Ecto neural progenitor cell (in vitro differentiated cells): ENCODE measurements at regions not wholly inside any gene's neighbourhood (a gene's known extent, or its start where the extent isn't known, plus 50 kb on each side); places are given as distances from the start of the nearest gene placed in this dataset.
A peak's percentile ranks its signal among the peaks of the same experiment; 100 is the strongest.

Experiments used
- DNase-seq: peaks from one replicate; pipeline ENCODE4 v3.0.0-alpha.2; 2018; ENCODE audit warnings: low spot score

- DNase-seq: no peak
These were observed 403.2 kb upstream of the SGCD start for GRCh38 chr5:155923784-155924183.

GRCh38 chr5:155926031-155926430 is 400.9 kb upstream of the SGCD start:
- DNase-seq: no peak

DNA sequence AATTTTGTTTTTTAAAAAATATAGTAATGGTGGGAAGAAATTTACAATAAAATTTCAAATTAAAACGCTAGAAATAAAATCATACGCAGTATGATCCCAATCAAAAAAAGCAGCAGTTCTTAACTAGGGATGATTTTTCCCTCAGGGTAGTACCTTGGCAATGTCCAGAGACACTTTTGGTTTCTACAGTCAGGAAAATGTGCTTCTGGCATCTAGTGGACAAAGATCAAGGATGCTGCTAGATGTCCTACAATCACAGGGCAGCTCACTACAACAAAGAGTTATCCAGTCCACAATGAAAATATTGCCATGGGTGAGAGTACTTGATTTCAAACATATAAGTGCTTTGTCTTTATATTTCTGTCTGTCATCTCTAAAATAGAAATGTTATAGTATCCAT is 400.2 kb upstream of the SGCD start:
- DNase-seq: no peak

DNA sequence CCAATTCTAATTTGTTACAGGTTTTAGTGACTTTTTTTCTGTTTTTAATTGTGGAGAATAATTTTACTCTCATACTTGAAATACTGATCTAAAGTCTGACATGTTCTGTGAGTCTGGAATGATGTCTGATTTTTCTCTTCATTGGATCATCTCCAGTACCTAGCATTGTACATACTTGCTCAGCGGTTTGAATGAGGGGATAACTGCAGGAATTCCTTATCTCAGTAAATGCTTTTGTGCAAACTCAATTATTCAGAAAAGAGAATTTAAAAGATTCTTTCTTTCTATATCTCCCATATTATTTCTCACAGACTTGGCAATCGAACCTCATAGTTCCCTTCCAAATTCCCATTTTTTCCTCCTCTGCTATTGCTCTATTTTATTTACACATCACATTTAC is 397.9 kb upstream of the SGCD start:
- no peak for DNase-seq

DNA sequence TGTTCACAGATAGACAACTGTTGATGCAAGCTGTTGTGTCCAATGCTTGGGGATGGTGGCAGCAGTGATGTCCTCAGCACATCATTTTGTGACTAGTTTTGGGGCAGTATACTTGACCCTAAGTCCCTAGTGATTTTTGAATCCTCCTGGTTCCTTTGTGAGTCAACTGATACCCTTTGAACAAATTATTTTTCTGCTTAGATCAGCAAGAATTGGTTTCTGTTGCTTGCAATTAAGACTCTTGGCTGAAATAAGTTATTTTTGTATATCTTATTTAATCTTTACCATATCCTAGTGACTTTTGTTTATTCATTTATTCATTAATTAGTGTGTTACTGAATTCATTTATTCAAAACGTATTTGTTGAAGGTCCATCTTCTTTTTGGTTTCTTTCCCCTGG is 392.0 kb upstream of the SGCD start:
- DNase-seq: no peak

- no peak for DNase-seq
These were observed 391.2 kb upstream of the SGCD start for GRCh38 chr5:155935723-155936122.

DNA sequence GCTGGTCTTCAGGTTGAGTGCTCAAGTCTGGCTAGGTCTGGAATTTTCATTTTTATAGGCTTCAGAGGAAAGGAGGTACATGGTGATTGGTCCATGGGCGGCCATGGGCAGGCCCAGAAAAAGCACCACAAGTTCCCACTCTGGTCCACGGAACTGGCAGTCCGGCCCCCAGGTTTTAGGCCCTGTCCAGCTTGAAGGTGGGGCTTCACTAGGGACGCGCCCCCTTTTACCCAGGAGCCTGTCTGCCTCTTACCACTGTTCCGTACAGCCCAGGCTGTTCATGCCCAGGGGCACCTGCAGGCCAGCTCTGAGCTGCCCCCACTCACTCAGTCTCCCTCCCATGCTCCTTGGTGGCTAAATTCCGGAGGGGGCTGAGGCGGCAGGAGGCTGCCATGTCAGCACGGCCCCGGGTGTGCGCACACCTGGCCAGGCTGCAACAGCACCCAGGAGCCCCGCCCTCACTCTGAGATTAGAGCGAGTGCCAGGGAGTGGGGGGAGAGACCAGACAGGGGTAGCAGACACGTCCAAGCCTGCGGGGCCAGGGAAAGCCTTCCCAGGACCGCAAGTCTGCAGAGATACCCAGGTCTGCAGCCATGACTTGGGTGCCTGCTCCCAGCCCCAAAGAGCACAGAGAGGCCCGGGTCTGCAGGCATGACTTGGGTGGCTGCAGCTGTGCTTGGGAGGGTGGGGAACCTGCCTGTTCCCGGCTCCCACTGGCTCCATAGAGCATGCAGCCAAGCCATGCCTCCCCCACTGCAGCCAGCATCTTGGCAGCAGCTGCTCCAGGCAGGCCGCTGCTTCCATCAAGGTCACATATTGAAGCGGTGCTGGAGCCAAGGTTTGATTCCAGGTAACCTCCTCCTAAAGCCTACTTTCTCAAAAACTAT is 390.2 kb upstream of the SGCD start:
- DNase-seq: no peak

- DNase-seq: no peak
These were observed 388.9 kb upstream of the SGCD start for GRCh38 chr5:155938051-155938450.

DNA sequence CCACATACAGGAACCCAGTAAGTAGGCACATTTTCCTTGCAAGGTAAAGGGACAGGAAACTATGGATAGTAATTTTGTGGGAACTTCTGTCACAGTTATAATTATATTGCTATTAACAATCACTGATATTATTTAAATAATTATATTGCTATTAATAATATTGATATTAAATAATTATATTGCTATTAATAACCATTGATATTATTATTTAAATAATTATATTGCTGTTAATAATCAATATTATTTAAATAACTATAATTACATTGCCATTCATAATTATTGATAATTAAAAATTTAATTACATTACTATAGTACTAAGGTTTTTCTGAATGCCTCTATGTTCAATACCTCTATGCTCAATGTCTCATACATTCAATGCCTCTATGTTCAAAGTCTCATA is 385.6 kb upstream of the SGCD start:
- DNase-seq: no peak

DNA sequence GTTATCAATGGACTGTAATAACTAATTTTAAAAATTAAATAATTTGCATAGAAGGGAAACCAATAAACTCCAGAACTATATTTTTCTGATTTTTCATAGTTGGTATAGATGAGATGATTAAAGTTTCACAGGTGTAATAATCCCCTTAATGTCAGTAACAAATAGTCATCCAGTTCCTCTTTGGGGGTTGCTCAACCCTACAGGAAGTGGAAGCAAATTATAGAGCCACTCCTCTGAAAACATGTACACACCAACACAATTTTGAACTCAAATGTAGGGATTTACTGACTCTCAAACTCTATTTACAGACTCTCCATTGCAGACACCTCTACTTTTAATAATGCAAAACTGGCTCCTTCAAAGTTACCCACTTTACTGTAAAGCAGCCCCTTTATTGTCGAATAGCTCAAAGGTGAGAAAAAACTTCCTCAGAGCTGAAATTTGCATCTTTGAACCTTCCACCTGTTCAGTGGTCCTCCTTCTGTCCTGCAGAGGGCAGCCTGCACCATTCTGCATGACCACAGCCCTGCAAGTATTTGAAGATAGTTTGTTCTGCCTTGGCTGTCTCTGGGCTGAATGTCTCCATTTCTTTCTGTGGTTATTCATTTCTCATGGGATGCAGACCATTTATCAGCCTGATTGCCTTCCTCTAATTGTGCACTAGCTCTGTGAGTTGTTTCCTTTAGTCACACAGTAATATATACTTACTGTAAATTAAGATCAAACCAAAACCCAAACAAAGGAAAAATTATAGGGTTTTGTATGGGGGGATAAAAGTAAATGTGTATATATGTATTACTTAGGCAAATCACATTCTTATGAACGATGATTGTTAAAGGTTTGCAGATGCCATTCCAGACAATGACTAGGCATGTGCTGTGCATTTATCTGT is 383.2 kb upstream of the SGCD start:
- DNase-seq: peak; percentile 55

GRCh38 chr5:155947394-155948062 is 379.4 kb upstream of the SGCD start:
- no peak for DNase-seq

GRCh38 chr5:155948576-155948975 is 378.4 kb upstream of the SGCD start:
- no peak for DNase-seq

DNA sequence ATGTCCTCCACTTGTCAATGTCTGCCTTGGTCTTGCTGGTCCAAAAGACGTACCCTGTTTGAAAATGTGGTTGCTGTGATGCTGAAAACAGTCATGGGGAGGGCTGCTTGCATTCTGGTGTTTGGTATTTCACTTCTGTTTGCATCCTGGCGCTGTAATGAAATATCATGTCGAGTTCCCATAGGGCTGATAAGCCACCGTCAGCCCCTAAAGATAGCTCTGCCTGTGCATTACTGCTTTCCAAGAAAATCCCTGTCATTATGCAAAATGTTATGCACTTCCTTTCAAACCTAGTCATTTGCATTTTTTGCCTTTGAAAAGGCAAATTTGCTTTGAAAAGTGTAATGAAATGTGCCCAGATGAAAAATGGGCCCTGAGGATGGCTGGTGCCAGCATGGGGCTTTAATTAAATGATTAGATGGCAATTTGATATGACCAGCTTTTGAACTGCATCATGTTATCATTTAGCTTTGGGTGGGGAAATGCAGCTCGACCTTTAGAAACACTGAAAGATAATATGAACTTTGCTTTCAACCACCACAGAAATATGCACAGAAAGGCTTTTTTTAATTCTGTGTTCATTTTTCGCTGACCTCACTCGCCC is 374.4 kb upstream of the SGCD start:
- DNase-seq: no peak

DNA sequence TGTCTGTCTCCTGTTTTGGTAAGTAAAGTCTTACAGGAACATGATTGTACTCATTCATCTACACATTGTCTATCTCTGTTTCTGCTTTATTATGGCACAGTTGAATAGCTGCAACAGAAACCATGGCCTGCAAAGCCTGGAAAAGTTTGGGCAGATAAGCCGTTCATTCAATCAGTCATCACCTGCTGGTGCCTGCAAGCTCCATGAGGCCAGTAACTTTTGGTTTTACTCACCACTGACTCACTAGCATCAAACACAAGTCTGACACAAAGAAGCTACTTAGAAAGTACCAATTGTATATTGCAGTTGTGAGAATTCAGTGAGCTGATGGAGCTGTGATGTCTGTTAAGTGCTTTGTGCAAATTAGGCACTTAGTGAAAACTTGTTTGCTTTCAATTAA is 373.6 kb upstream of the SGCD start:
- DNase-seq: no peak

DNA sequence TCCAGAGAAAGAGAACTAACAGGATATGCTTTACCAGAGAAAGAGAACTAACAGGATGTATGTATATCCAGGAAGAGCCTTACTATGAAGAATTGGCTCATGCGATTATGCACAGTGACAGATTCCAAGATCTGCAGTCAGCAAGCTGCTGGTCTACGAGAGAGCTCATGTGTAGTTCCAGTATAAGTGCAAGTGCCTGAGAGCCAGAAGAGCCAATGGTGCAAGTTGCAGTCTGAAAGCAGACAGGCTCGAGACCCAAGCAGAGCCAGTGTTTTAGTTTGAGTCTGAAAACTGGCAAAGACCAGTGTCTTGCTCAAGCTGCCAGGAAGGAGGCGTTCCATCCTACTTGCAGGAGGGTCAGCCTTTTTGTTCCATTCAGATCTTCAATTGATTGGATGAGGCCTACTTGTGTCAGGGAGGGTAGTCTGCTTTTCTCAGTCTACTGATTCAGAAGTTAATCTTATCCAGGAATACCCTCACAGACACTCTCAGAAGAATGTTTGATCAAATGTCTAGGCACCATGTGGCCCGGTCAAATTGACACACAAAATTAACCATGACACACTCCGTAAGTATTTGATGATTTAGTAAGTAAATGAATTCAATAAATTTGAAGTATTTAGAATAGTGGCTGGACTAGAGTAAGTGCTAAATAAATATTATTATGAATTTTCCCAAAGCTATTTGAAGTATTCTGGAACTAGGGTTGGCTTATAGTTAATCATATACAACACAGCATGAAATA is 372.1 kb upstream of the SGCD start:
- DNase-seq: no peak

- DNase-seq: no peak
These were observed 369.1 kb upstream of the SGCD start for GRCh38 chr5:155957884-155958283.

DNA sequence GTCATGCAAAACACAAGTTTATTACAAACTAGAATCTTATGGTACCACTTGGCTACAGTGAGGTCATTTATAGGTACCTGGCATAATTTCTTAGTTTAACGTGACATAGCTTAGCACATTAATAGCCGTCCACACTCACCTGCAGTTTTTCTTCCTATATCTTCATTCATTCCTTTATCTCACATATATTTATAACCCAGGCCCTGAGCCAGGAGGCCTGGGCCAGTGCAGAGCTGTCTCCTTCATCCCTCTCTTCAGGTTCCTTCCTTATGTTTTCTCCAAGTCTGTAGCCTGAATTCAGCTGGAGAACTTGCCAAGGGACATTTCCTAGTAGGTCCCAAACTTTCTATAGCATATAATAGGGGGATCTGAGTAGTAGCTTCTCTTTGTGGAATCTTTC is 367.9 kb upstream of the SGCD start:
- no peak for DNase-seq

- no peak for DNase-seq
These were observed 366.8 kb upstream of the SGCD start for GRCh38 chr5:155960177-155960576.

DNA sequence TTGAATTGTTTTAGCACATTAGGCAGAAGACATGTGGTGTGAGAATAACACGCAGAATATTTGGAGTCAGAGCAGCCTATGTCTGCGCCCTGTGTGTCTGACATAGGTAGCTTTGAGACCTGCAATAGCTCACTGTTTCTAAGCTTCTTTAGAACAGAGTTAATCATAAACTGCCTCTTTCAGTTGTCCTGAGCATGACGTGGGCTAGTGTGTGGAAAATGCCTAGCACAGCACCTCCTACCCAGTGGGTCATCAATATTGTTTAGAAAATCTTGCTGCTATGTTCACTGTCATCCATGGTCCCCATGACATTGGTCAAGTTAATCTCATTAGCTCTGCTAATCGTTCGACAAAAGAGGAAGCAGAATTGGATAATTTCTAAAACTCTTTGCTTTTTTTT is 357.4 kb upstream of the SGCD start:
- DNase-seq: no peak

- no peak for DNase-seq
These were observed 352.6 kb upstream of the SGCD start for GRCh38 chr5:155974369-155974768.

DNA sequence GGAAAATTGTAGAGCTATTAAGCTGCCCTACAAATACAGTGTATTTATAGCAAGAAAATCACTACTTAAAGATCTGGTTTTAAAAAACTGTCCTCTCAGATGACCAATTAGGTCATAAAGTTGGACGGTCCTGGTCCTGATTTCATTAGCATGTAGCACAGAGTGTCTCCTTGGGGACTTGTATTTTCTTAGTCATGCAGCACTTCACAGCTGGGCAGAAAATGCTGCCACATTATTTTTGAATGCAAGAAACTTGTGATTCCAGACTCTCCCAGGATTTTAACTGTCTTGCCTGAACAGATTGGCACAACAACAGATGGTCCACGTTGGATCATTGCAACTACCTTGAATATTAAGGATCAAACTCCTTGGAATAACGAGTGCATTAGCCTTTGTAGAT is 348.1 kb upstream of the SGCD start:
- no peak for DNase-seq

DNA sequence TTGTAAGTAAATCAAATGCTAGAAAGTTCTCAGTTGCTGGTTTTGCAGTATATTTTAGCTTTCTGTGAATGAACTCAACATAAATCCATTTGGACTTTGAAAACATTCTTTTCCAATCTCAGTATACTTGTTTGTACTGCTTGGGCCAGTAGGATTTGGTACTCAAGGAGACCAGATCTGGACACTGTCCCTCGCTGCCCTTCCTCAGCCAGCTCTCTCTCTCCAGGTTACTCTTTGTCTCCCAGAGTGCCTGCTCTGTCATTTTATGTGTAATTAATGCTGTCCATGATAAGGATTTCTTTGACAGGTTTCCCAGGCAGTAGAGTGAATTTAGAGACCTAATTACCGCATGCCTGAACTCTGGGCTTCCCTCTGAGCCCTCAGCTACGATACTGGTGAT is 344.6 kb upstream of the SGCD start:
- no peak for DNase-seq
